Stimulated activated CD4-positive, alpha-beta T cell treated with anti-CD3 and anti-CD28 coated beads, Interleukin-1b, Interleukin-23, amount 100 ng/mL, for 4 hours (primary cell): ENCODE measurements at regions not wholly inside any gene's neighbourhood (a gene's known extent, or its start where the extent isn't known, plus 50 kb on each side); places are given as distances from the start of the nearest gene placed in this dataset.
"Not testable (repeated sequence)": the region's sequence is repeated elsewhere in the genome, so short reads cannot be mapped to it uniquely, and the experiment has no call there.

Experiments
- DNase-seq, 2 donors: peaks; one replicate each; pipeline ENCODE4 v3.0.0-alpha.2; 2020; ENCODE audit warnings: low read depth in 2 of 2

DNA sequence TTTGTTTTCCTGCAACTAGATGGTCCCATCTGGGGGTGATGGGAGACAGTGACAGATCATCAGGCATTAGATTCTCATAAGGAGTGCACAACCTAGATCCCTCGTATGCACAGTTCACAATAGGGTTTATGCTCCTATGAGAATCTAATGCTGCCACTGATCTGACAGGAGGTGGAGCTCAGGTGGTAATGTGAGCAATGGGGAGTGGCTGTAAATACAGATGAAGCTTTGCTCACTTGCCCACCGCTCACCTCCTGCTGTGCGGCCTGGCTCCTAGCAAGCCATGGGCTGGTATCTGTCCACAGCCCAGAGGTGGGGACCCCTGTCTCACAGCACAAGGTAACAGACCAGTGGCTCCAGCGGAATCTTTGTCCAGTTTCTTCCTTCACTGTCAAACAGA, 284.4 kb upstream of the AUTS2 start:
- DNase-seq = not testable (repeated sequence)

DNA sequence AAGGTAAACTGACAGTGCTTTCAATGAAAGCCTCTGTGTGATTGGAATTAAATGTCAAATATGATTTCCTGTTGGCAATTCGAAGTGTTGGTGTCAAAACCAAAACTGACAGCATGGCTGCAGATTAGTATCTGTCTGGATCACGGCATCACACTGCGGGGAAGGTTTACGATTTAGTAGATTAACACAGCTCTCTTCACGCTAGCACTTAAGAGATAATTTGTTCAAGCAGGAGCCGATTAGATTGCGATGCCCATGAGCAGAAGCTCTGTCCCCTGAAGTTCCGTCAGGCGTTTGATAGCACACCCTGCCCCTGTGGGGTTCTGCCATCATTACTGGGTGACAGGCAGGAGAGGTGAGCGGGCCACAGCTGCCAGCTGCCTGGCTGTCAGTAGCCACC, 279.5 kb upstream of the AUTS2 start:
- no peak for DNase-seq

DNA sequence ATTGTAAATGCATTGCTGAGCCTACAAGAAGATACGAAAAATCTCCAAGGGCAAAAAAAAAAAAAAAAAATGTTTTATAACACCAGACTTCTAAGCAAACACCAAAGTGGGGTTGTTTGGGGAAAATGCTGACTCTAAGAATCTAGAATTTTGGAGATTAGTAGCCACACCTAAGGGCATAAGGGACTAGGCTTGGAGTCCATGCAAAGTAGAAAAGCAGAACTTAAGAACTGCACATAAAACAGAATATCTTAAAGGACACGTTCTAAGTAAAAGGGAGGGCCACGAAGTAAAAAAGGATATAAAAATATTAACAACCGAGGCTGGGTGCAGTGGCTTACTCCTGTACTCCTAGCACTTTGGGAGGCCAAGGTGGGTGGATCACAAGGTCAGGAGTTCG, 269.8 kb upstream of the AUTS2 start:
- no peak for DNase-seq

DNA sequence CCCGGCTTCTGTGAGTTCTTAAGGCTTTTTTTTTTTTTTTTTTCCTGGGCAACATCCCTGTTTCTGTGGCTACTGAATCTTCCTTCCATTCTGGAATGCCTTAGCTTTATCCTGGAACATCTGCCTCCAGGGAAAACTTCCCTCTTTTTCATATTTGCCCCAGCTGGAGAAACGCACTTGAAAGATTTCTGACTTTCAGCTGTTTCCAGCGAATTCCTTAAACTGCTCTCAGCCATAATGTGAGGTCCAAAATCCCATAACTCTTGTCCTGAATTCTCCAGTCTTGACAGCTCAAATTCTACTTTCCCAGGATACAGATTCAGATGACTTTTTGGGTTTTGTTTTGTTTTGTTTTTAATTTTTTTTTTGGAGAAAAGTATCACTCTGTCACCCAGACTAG, 263.6 kb upstream of the AUTS2 start:
- DNase-seq = no peak

DNA sequence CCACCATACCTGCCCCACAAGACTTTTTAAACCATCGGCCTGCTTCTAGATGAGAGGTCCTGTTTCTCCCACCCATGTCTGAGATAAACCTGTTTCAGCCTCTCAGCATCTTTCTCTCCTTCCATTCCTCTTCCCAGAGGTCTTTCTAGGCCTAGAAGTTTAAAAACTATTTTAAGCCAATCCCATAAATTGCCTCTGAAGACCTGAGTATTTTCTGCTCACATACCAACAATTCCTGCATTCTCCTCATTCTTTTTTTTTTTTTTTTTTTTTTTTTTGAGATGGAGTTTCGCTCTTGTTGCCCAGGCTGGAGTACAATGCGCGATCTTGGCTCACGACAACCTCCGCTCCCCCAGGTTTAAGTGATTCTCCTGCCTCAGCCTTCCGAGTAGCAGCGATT, 262.9 kb upstream of the AUTS2 start:
- DNase-seq = no peak

DNA sequence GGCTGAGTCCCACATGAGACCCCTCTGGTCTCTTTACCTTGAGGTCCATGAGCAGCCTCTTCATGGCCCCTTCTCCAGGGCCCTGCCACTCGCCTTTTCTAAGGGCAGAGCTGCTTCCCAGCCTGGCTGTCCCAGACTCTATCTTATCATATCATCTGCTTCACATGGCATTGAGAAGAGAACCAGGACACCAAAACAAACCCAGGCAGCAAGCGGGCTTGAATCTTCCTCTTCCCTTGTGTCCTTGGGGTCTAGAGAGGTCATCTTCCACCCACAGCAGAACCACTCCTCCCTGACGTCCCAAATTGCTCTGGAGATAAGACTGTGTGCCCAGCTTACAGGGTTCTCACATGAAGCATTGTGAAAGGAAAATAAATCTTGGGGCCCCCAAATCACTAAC, 261.3 kb upstream of the AUTS2 start:
- no peak for DNase-seq

DNA sequence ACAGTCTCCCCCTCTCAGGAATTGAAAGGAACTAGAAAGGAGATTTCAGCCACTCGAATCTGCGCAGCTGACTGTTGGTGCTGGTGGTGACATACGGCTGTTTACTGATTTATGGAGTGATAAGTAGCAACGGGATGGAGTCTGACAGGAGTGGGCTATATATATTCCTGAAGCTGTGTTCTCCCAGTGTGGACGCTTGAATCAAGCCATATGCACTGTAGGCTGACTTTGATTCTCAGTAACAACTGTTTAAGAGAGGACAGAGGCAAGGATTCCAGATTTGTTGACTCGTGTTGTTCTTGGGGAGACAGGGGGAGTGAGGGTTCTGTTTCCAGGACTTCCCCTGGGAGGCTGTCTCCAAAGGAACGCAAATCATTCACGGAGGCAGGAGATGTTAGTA, 260.1 kb upstream of the AUTS2 start:
- DNase-seq = no peak

DNA sequence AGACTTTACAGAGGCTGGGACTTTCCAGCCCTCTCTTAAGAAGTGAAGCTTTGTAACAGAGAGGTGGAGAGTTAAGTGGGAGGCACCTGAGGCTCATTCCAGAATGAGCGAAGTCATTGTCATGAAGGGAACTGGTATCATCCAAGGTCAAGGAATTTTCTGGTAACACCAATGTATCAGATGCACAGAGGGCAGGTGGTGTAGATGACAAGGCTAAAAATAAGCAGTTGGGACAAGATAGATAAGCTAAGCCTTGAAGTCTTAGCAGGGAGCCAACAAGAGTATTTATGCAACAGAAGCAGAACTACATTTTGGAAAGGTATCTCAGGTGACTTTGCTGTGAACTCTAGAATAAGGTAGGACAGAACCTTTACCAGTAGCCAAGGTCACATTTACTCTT, 257.0 kb upstream of the AUTS2 start:
- no peak for DNase-seq

DNA sequence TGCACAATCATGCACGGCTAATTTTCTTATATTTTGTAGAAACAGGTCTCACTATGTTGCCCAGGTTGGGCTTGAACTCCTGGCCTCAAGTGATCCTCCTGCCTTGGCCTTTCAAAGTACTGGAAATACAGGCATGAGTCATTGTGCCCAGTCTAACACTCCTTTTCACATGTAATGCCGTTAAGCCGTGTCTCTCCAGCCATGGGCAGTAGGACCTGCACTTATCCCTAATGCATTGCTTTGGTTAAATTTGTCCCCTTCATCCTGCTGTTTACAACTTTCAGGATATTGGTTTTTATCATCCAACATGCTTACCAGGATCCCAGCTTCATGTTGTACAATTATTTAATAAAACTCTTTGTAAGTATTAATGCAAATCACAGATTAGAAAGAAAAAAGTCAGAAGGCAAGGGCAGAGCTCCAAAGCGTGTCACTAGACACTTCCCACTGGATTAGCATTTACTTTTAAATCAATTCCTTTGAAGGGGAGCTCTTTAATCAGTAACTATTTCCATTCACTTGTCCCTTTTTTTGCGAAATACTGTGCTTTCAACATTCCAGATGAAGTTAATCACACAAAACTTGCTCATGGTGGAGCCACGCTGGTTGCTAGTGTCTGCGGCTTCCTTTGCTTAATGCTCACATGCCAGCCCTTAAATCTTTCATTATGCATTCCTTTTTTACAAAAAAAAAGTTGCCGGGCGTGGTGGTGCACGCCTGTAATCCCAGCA, 256.0 kb upstream of the AUTS2 start:
- no peak for DNase-seq

DNA sequence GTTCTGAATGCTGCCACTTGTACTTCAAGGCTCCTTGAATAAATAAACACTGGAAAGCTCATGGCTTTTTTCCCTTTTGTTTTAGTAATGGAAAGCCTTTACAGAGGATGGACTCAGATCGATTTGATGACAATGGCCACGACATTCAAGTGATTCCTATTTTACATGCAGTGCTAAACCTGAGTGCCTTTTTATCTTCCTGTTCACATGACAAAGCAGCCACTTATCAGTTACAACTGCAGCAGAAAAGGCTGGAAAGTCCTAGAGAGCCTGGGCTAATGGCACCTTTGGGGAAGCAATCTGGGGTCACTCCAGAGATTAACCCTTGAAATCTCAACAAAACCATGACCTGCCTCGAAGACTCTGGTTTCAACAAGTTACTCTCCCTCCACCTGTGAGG, 249.0 kb upstream of the AUTS2 start:
- DNase-seq = no peak

DNA sequence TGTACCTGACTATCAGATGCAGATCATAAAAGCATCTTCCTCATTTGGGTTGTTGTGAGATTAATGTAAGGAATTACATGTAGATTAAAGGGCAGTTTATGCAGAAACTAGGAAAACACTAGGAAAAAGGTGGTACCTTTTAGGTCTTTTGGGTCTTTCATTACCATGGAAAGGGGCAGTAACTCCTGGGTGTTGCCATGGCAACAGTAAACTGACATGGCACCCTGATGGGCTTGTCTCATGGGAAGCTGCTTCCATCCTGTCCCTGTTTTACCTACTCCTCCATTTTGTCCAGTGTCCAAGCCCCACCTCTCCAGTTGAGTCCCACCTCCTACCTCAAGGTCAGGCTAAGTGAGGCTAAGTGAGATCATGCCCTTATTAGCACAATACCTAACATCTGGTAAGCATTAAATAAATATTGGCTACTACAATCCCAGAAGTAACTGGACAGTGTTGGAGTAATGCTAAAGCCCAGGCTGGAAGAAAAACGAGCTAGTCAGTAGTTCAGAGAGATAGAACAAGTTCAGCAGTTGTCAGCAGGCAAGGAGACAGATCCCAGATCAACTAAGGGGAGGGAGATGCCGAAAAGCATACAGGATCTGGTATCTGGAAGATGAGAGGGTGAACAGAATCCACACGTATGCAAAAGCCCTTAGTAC, 240.0 kb upstream of the AUTS2 start:
- no peak for DNase-seq

DNA sequence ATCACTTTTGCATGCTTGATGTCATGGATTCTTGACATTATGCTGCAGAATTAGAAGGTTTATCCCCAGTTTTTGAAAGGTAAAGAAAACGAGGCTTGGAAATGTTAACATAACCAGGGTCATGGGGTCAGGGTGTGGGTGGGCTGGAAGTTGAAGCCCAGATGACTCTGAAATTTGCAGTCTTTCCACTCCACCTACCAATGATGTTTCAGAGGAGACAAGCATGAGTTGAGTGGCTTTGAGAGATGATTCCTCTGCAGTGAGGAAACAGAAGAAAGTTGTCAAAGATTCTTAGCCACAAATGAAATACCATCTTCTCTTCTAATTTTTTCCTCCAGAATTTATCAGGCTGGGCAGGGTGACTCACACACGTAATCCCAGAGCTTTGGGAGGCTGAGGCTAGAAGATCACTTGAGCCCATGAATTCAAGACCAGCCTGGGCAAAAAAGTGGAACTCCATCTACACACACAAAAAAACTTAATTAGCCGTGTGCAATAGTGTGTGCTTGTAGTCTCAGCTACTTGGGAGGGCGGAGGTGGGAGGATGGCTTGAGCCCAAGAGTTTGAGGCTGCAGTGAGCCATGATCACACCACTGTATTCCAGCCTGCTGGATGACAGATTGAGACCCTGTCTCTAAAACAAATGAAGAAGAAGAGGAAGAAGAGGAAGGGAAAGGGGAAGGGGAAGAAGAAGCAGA, 239.1 kb upstream of the AUTS2 start:
- no peak for DNase-seq

DNA sequence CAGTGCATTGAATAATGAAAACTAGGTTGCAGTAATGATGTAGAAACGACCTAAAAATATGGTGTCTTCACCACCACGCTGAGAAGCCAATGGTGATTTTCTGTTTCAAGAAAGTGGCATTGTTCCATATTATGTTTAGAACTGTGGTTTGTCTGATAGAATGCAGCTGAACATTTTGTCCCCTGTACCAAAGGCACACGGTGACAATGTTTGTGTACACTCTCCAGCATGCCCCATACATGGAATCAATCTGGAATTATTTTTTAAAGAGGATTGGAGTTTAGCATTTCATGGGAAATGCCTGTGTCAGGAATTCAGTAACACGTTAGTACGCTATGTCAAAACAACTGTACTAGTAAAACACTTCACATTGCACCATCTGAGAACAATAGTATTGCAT, 237.4 kb upstream of the AUTS2 start:
- DNase-seq = no peak

DNA sequence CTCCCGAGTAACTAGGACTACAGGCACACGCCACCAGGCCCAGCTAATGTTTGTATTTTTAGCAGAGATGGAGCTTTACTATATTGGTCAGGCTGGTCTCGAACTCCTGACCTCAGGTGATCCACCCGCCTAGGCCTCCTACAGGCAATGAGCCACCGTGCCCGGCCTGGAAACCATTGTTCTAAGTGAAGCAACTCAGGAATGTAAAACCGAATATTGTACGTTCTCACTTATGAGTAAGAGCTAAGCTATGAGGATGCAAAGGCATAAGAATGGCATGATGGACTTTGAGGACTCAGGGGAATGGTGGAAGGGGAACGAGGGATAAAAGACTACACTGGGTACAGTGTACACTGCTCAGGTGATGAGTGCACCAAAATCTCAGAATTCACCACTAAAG, 235.1 kb upstream of the AUTS2 start:
- DNase-seq = no peak

DNA sequence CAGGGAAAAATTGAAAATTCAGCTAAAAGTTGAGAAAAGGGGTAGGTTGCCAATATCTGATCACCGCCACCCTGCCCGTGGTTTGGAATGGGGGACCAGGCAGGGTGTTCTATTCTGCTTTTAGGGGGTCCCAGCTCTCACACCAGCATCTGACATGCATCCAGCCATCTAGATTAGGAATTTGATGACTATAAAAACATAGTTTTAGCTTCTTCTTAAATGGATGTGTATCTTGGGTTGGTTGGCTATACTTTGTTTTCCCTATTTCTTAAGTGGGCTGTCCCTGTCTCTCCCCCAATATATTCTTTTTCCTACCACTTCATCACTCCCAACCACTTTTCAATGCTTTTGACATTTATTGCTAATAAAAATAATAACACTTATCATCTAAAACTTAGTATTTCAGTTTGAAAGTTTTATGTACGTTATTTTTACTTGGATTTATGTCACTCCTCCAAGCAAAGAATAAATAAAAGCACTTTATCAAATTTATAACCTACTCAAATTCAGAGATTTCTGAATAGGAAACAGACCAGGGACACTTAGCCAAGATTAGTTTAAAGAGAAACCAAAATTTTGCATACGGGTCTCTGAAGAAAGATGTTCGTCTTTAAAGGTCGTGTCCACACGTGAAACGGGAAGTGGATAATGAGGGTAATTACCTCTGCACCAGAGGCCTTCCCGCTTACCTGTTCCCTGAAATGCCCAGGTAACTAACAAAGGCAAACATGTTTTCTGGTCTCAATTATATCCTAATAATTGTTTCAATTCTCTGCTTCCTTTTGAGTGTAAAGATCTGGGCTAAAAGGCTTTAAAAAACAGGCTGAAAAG, 233.2 kb upstream of the AUTS2 start:
- no peak for DNase-seq

DNA sequence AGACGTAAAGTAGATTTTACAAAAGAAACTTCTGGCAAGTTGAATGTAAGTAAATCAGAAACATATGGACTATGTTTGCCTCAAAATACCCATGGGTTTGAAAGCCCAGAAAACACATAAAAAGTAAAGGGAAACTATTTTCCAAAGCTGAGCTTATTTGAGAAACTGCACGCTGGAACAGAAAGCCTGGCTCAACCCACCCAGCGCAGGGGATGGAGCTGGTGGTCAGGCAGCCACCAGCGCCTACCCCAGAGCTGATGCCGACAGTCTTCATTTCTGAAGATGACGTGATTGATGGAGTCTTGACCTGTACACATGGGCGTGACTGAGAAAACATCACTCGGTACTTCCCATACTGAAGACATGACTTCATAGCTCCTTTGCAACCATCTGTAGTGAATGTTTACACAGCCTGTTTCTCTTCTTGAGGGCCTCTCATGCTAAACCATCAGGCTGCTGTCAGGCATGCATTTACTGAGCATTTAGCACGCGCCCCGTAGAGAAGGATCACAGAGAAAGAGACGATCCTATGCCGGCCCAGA, 232.6 kb upstream of the AUTS2 start:
- DNase-seq = no peak

DNA sequence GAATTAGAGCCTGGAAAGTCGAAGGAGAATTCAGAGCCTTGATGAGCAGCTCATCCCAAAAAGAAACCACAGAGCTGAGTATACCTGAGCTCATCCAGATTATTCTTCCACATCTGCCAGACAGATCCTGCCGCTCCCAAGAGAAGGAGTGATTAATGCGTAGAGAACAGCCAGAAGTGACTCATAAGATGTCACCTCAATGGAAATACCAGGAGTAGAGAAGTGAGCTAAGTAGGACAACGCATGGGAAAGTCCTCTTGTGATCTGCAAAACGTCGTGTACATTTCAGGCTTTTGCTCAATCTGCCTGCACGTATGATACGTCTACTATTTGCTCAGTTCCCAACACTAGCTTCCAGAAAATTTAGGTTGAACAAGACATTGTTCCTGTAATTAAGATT, 230.5 kb upstream of the AUTS2 start:
- no peak for DNase-seq

DNA sequence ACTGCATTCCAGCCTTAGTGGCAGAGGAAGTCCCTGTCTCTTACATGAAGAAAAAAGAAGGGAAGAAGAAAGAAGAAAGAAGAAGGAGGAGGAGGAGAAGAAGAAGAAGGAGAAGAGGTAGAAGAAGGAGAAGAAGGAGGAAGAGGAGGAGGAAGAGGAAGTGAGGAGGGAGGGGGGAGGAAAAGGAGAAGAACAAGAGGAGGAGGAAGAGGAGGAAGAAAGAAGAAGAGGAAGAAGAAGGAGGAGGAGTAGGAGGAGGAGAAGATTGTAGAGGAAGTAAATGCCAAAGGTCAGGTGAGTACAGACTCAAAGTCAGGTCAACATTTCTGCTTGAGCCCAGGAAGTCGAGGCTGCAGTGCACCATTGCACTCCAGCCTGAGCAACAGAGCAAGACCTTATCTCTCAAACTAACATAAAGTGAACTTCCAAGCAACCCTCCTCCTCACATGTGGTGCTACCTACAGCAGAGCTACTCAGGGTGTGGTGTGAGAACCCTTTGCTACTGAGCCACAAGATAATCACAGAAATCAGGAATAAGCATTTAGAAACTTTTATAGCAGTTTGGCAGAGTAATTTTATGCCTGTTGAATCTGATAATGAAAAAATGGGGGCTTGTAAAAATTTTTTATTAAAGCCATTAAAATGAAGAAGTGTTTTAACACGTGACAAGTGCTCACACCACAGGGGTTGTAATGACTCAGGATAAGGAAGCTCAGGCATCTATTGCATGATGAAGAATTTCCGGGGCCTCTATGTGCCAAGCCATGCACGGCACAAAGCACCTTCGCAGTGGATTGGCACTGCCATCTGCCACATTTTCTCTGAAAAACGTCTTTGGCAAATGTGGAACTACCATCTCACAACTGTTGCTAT, 224.9 kb upstream of the AUTS2 start:
- no peak for DNase-seq

DNA sequence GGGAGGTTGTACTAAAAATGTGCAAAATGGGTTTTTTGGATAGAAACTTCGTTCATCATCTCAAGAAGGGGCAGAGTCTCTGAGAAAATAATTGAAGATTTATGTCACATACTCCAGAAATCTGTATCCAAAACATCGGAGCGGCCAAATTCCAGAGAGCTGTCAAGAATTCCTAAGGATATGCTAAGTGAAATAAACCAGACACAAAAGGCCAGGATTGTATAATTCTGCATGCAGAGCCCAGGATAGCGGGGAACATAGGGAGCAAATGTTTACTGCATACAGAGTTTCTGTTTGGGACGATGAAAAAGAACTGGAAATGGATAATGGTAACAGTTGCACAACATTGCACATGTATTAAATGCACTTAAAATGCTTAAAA, 224.2 kb upstream of the AUTS2 start:
- DNase-seq = no peak

DNA sequence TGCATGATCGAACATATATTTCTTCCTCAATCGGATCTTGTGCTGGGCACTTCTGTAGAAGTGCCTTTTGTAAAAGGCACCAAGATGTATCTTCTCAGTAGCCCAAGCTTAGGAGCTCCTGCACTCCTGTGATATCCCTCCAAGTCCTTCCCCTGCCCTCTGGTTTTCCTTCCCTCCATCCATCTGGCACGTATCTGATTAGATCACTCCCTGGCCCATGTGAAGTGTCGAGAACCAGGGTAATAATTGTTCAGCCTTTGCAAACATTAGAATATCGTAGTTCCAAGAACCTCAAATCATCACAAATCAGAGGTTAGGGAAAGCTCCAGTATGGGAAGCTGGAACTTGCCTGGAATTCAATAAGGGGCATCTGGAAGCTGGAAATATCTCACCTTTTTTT, 221.1 kb upstream of the AUTS2 start:
- DNase-seq = no peak
